HL-60/S4 (cell line): ENCODE measurements at regions not wholly inside any gene's neighbourhood (a gene's known extent, or its start where the extent isn't known, plus 50 kb on each side); places are given as distances from the start of the nearest gene placed in this dataset.

Experiments used
- in situ Hi-C: fragments of 300-500 bp; cut with MboI; formaldehyde crosslinking; loops from 2 replicates; pipeline ENCODE4 v1.14.3; 2022; ENCODE audit warnings: low sequenced_read_pairs

GRCh38 chr10:78768041-78768835 is 300.5 kb upstream of the ZMIZ1 start:
- in situ Hi-C loops = no loop called here

- in situ Hi-C loops = no loop called here
Observed at GRCh38 chr10:78768876-78769275, 299.9 kb upstream of the ZMIZ1 start.

GRCh38 chr10:78769526-78769925 is 299.2 kb upstream of the ZMIZ1 start:
- in situ Hi-C loops = no loop called here

- in situ Hi-C loops = no loop called here
Observed at GRCh38 chr10:78770167-78771090, 298.3 kb upstream of the ZMIZ1 start.

GRCh38 chr10:78771260-78771659 is 297.5 kb upstream of the ZMIZ1 start:
- in situ Hi-C loops = no loop called here

- in situ Hi-C loops = no loop called here
Observed at GRCh38 chr10:78771808-78772455, 296.8 kb upstream of the ZMIZ1 start.

GRCh38 chr10:78772486-78772885 is 296.3 kb upstream of the ZMIZ1 start:
- in situ Hi-C loops = no loop called here

- in situ Hi-C loops = no loop called here
Observed at GRCh38 chr10:78772986-78773530, 295.7 kb upstream of the ZMIZ1 start.

GRCh38 chr10:78774614-78774998 is 294.2 kb upstream of the ZMIZ1 start:
- in situ Hi-C loops = no loop called here

- in situ Hi-C loops = no loop called here
Observed at GRCh38 chr10:78774999-78775711, 293.6 kb upstream of the ZMIZ1 start.

- in situ Hi-C loops = no loop called here
Observed at GRCh38 chr10:78775891-78776290, 292.9 kb upstream of the ZMIZ1 start.

- in situ Hi-C loops = no loop called here
Observed at GRCh38 chr10:78776756-78777155, 292.0 kb upstream of the ZMIZ1 start.

- in situ Hi-C loops = no loop called here
Observed at GRCh38 chr10:78777466-78777865, 291.3 kb upstream of the ZMIZ1 start.

- in situ Hi-C loops = no loop called here
Observed at GRCh38 chr10:78777867-78778266, 290.9 kb upstream of the ZMIZ1 start.

GRCh38 chr10:78778444-78779338 is 290.1 kb upstream of the ZMIZ1 start:
- in situ Hi-C loops = no loop called here

- in situ Hi-C loops = no loop called here
Observed at GRCh38 chr10:78779339-78779955, 289.3 kb upstream of the ZMIZ1 start.

- in situ Hi-C loops = no loop called here
Observed at GRCh38 chr10:78780551-78780961, 288.2 kb upstream of the ZMIZ1 start.

- in situ Hi-C loops = no loop called here
Observed at GRCh38 chr10:78781251-78781913, 287.4 kb upstream of the ZMIZ1 start.

GRCh38 chr10:78781991-78782390 is 286.8 kb upstream of the ZMIZ1 start:
- in situ Hi-C loops = no loop called here
